HCT116 (cell line): ENCODE measurements at regions not wholly inside any gene's neighbourhood (a gene's known extent, or its start where the extent isn't known, plus 50 kb on each side); places are given as distances from the start of the nearest gene placed in this dataset.

Source experiments
- ATAC-seq: fragments of 200-7000 bp; cut with Tn5 transposase; 2 replicates; pipeline ENCODE4 v1.9.1; 2020; ENCODE audit warnings: mild to moderate bottlenecking, moderate library complexity
- BruUV-seq: library from RNA; stranded (reverse); fragments of 400-500 nt; replicated peaks from 2 replicates; lab custom pipeline; 2021; lab: Mats Ljungman, UMichigan
- CTCF ChIA-PET: fragments of 300-600 bp; sonication (Branson Sonifier 250); formaldehyde crosslinking; loops from one replicate; lab custom pipeline; 2021; ENCODE audit warnings: antibody characterized with exemption; lab: Charles Lee
- POLR2A ChIA-PET: fragments of 300-600, 350-600 bp; sonication (Branson Sonifier 250); formaldehyde crosslinking; loops from one replicate; lab custom pipeline; 2021; ENCODE audit warnings: antibody characterized with exemption; lab: Charles Lee
- RAD21 ChIA-PET, 2 experiments: fragments of 300-600 bp; sonication (Branson Sonifier 250); formaldehyde crosslinking; loops; one replicate each; lab custom pipeline; 2023; ENCODE audit warnings: low total read pairs in 2 of 2; ENCODE audit not compliant: uncharacterized antibody in 2 of 2, unreplicated experiment in 2 of 2, low non-redundant PET in 1 of 2; lab: Charles Lee
- DNase-seq: peaks from one replicate; pipeline ENCODE4 v3.0.0-alpha.2; 2010; ENCODE audit warnings: low read depth, low spot score
- H2AFZ ChIP-seq: fragments of 200-600 bp; shearing (Covaris generic), sonication (generic); 2 replicates; pipeline ENCODE4 v1.6.1; 2017; ENCODE audit warnings: low read depth, mixed run types, mixed read lengths, antibody characterized with exemption, low read length; ENCODE audit not compliant: poor library complexity, severe bottlenecking
- H3K27ac ChIP-seq: 2 replicates; pipeline ENCODE4 v1.5.1; 2012; ENCODE audit warnings: low read depth, low read length
- H3K27me3 ChIP-seq: fragments of 200-600 bp; sonication (generic); 2 replicates; pipeline ENCODE4 v1.6.1; 2016; ENCODE audit warnings: mixed run types, low read length, mixed read lengths; ENCODE audit not compliant: insufficient read depth
- H3K36me3 ChIP-seq, 2 experiments: fragments of 200-500 bp in 1 of 2; fragments of 200-600 bp in 1 of 2; sonication (Bioruptor generic) in 1 of 2; sonication (generic) in 1 of 2; 2 replicates each; pipeline versions ENCODE4 v1.5.1 to v1.6.1; 2014 to 2016; ENCODE audit warnings: low read length in 2 of 2, inconsistent platforms in 1 of 2, mixed read lengths in 1 of 2, mixed run types in 1 of 2; ENCODE audit not compliant: insufficient read depth in 2 of 2, control insufficient read depth in 1 of 2
- H3K4me1 ChIP-seq, 2 experiments: fragments of 200-600 bp in 1 of 2; sonication (generic) in 1 of 2; 2 replicates each; pipeline versions ENCODE4 v1.5.1 to v1.6.1; 2012 to 2017; ENCODE audit warnings: low read length in 2 of 2, inconsistent platforms in 1 of 2, mild to moderate bottlenecking in 1 of 2, mixed read lengths in 1 of 2, mixed run types in 1 of 2, moderate library complexity in 1 of 2; ENCODE audit not compliant: insufficient read depth in 2 of 2, control insufficient read depth in 1 of 2
- H3K4me2 ChIP-seq: fragments of 200-600 bp; sonication (generic); 2 replicates; pipeline ENCODE4 v1.6.1; 2017; ENCODE audit warnings: mixed run types, low read length, mixed read lengths
- H3K4me3 ChIP-seq, 2 experiments: fragments of 200-600 bp in 1 of 2; sonication (generic) in 1 of 2; replicated peaks in 1 of 2; 2 replicates each; pipeline ENCODE4 v1.5.1; 2011 to 2016; ENCODE audit warnings: low read length in 2 of 2, control low read depth in 1 of 2, low read depth in 1 of 2, mild to moderate bottlenecking in 1 of 2, mixed read lengths in 1 of 2, mixed run types in 1 of 2
- H3K79me2 ChIP-seq: fragments of 200-600 bp; sonication (generic); 2 replicates; pipeline ENCODE4 v1.6.1; 2017; ENCODE audit warnings: mild to moderate bottlenecking, mixed run types, low read length, moderate library complexity, mixed read lengths; ENCODE audit not compliant: insufficient read depth
- H3K9ac ChIP-seq: fragments of 200-600 bp; sonication (generic); 2 replicates; pipeline ENCODE4 v1.6.1; 2016; ENCODE audit warnings: low read length, mixed read lengths
- H3K9me2 ChIP-seq: fragments of 200-600 bp; sonication (generic), shearing (Covaris generic); 2 replicates; pipeline ENCODE4 v1.6.1; 2017; ENCODE audit warnings: mixed run types, mild to moderate bottlenecking, moderate library complexity; ENCODE audit not compliant: insufficient read depth
- H3K9me3 ChIP-seq, 2 experiments: fragments of 200-500 bp in 1 of 2; fragments of 200-600 bp in 1 of 2; sonication (Bioruptor generic) in 1 of 2; sonication (generic) in 1 of 2; 2 replicates each; pipeline ENCODE4 v1.6.1; 2014 to 2017; ENCODE audit warnings: low read length in 2 of 2, mixed read lengths in 2 of 2, inconsistent platforms in 1 of 2, low read depth in 1 of 2, mild to moderate bottlenecking in 1 of 2, mixed run types in 1 of 2, moderate library complexity in 1 of 2; ENCODE audit not compliant: control insufficient read depth in 1 of 2, insufficient read depth in 1 of 2
- H4K20me1 ChIP-seq: fragments of 200-600 bp; sonication (generic), shearing (Covaris generic); 2 replicates; pipeline ENCODE4 v1.6.1; 2017; ENCODE audit warnings: mixed run types, mild to moderate bottlenecking, moderate library complexity; ENCODE audit not compliant: insufficient read depth
- CEBPB ChIP-seq: IDR thresholded peaks from 2 replicates; pipeline ENCODE4 v1.6.1; 2012; ENCODE audit warnings: low read depth
- EGR1 ChIP-seq: IDR thresholded peaks from 2 replicates; pipeline ENCODE4 v1.6.1; 2012; ENCODE audit warnings: low read depth
- FOSL1 ChIP-seq: IDR thresholded peaks from 2 replicates; pipeline ENCODE4 v1.6.1; 2012; ENCODE audit warnings: low read depth
- SIN3A ChIP-seq: IDR thresholded peaks from 2 replicates; pipeline ENCODE4 v1.6.1; 2012; ENCODE audit warnings: low read depth
- SP1 ChIP-seq: IDR thresholded peaks from 2 replicates; pipeline ENCODE4 v1.6.1; 2012; ENCODE audit warnings: low read depth
- SRF ChIP-seq: IDR thresholded peaks from 2 replicates; pipeline ENCODE4 v1.6.1; 2012; ENCODE audit warnings: low read depth
- ZFX ChIP-seq: fragments of 450-650 bp; IDR thresholded peaks from 2 replicates; pipeline ENCODE4 v1.6.1; 2017
- ZNF274 ChIP-seq: fragments of 200-500 bp; sonication (Bioruptor generic); IDR thresholded peaks from 2 replicates; pipeline ENCODE4 v1.6.1; 2014; ENCODE audit warnings: mild to moderate bottlenecking, low read depth, low read length, inconsistent platforms
- intact Hi-C: fragments of 100-400 bp; cut with micrococcal nuclease; formaldehyde crosslinking; loops from 2 replicates; pipeline ENCODE4 v1.10.0; 2022
- TF ChIP-seq, protein P1 (sequence below): IDR thresholded peaks from 2 replicates; pipeline ENCODE4 v1.6.1; 2012; ENCODE audit warnings: low read depth
- TF ChIP-seq, protein P2 (sequence below): IDR thresholded peaks from 2 replicates; pipeline ENCODE4 v1.6.1; 2012
- TF ChIP-seq, protein P3 (sequence below): IDR thresholded peaks from 2 replicates; pipeline ENCODE4 v1.6.1; 2011; ENCODE audit warnings: mild to moderate bottlenecking, low read length, moderate library complexity; ENCODE audit not compliant: insufficient replicate concordance; ENCODE audit errors: extremely low read depth
- TF ChIP-seq, protein P4 (sequence below), 3 experiments: fragments of 200-600 bp in 1 of 3; sonication (generic) in 1 of 3; IDR thresholded peaks in 2 of 3; conservative IDR thresholded peaks in 1 of 3; 2 replicates each; pipeline ENCODE4 v1.5.1; 2012 to 2017; ENCODE audit warnings: low read depth in 2 of 3, low read length in 2 of 3, antibody characterized with exemption in 1 of 3, borderline replicate concordance in 1 of 3, control low read depth in 1 of 3, mild to moderate bottlenecking in 1 of 3, mixed read lengths in 1 of 3, mixed run types in 1 of 3, moderate library complexity in 1 of 3; ENCODE audit not compliant: insufficient read depth in 1 of 3

DNA sequence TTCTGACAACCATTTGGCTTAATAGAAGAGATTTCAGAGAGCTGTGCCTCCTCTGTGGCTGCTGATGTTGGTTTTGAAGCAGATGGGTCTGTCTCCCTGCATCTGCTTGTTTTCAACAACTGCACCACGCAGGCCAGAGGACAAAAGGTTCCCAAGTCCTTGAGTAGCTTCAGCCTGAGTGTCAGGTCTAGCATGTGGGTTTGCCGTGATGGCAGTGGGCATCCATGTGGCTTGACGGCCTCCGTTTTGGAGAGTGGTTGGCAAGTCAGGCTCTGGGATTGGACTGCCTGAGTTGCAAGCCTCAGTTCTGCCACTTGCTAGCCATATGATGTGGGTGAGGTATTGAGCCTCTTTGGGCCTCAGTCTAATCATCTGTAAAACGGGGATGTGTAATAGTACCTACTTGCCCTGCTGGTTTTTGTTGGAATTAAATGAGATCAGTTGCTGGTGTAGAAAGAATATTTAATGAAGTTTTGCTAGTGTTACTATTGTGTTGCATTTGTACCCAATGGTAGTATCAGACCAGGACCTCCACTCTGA lies 119.8 kb upstream of the CPEB4 start:
- Histone ChIP-seq H3K79me2 (no peaks in the 10 kb centered on the region), H3K4me1 (peaks cover 24 to 38% of the 10 kb centered on the region in 2 experiments), H3K27me3 (peaks cover 51% of the 10 kb centered on the region; the same call in 1 of the 2 replicates), H2AFZ (no peak overlapping the region), H3K36me3 (no peaks in the 10 kb centered on the region), H4K20me1 (no peaks in the 10 kb centered on the region), H3K9me2 (no peaks in the 10 kb centered on the region), H3K9ac (no peak overlapping the region), H3K4me2 (no peak overlapping the region), H3K4me3 (no peak overlapping the region), H3K27ac (no peak overlapping the region), H3K9me3 (no peaks in the 10 kb centered on the region)
- no TSS peak for BruUV-seq
- ChIA-PET POLR2A (no interaction called here), CTCF (no interaction called here), RAD21 (no interaction called here)
- intact Hi-C loops: loop anchor here (5.0 to 10.0 kb wide), 3 partner anchors 119 to 956 kb away; partner anchors contain the start of genes CPEB4 and MSX2
- DNase-seq: no peak
- TF ChIP-seq SP1 (no peak), ZFX (no peak), FOSL1 (no peak), SIN3A (no peak), CEBPB (no peak), ZNF274 (no peak), SRF (no peak), EGR1 (no peak)
- TF ChIP-seq, protein P1, sequence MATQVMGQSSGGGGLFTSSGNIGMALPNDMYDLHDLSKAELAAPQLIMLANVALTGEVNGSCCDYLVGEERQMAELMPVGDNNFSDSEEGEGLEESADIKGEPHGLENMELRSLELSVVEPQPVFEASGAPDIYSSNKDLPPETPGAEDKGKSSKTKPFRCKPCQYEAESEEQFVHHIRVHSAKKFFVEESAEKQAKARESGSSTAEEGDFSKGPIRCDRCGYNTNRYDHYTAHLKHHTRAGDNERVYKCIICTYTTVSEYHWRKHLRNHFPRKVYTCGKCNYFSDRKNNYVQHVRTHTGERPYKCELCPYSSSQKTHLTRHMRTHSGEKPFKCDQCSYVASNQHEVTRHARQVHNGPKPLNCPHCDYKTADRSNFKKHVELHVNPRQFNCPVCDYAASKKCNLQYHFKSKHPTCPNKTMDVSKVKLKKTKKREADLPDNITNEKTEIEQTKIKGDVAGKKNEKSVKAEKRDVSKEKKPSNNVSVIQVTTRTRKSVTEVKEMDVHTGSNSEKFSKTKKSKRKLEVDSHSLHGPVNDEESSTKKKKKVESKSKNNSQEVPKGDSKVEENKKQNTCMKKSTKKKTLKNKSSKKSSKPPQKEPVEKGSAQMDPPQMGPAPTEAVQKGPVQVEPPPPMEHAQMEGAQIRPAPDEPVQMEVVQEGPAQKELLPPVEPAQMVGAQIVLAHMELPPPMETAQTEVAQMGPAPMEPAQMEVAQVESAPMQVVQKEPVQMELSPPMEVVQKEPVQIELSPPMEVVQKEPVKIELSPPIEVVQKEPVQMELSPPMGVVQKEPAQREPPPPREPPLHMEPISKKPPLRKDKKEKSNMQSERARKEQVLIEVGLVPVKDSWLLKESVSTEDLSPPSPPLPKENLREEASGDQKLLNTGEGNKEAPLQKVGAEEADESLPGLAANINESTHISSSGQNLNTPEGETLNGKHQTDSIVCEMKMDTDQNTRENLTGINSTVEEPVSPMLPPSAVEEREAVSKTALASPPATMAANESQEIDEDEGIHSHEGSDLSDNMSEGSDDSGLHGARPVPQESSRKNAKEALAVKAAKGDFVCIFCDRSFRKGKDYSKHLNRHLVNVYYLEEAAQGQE: no peak
- TF ChIP-seq, protein P2, sequence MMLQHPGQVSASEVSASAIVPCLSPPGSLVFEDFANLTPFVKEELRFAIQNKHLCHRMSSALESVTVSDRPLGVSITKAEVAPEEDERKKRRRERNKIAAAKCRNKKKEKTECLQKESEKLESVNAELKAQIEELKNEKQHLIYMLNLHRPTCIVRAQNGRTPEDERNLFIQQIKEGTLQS: no peak
- TF ChIP-seq, protein P3, sequence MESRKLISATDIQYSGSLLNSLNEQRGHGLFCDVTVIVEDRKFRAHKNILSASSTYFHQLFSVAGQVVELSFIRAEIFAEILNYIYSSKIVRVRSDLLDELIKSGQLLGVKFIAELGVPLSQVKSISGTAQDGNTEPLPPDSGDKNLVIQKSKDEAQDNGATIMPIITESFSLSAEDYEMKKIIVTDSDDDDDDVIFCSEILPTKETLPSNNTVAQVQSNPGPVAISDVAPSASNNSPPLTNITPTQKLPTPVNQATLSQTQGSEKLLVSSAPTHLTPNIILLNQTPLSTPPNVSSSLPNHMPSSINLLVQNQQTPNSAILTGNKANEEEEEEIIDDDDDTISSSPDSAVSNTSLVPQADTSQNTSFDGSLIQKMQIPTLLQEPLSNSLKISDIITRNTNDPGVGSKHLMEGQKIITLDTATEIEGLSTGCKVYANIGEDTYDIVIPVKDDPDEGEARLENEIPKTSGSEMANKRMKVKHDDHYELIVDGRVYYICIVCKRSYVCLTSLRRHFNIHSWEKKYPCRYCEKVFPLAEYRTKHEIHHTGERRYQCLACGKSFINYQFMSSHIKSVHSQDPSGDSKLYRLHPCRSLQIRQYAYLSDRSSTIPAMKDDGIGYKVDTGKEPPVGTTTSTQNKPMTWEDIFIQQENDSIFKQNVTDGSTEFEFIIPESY: no peak
- TF ChIP-seq, protein P4, sequence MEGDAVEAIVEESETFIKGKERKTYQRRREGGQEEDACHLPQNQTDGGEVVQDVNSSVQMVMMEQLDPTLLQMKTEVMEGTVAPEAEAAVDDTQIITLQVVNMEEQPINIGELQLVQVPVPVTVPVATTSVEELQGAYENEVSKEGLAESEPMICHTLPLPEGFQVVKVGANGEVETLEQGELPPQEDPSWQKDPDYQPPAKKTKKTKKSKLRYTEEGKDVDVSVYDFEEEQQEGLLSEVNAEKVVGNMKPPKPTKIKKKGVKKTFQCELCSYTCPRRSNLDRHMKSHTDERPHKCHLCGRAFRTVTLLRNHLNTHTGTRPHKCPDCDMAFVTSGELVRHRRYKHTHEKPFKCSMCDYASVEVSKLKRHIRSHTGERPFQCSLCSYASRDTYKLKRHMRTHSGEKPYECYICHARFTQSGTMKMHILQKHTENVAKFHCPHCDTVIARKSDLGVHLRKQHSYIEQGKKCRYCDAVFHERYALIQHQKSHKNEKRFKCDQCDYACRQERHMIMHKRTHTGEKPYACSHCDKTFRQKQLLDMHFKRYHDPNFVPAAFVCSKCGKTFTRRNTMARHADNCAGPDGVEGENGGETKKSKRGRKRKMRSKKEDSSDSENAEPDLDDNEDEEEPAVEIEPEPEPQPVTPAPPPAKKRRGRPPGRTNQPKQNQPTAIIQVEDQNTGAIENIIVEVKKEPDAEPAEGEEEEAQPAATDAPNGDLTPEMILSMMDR (IDR thresholded peaks at IDR 0.05 in 2 of 3, conservative IDR thresholded peaks at IDR 0.05 in 1 of 3; ENCODE audit: borderline replicate concordance in 1 of 3, insufficient read depth in 1 of 3, low read depth in 2 of 3, low read length in 2 of 3): no peak
- ATAC-seq: no peak
